ENCODE measurements at regions not wholly inside any gene's neighbourhood (a gene's known extent, or its start where the extent isn't known, plus 50 kb on each side); places are given as distances from the start of the nearest gene placed in this dataset.

DNA sequence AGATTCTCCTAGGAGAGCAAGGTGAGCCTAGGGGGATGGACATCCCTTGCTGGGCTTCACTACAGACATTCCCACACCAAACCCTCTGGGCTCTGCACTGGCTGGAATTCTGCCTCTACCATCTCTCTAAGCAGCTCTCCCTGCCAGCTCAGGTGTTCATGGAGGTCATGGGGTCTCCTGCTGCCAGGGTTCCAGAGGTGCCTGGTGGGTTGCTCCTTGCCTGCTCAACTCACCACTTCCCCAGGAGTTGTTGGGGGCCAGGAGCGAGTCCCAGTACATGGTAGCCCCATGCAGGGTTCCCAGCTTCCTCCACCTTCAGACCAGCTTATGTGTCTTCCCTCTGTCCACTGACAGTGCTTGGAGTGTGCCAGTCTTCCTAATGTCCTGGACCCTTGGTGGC lies 167.8 kb upstream of the PAQR3 start:
- TF ChIP-seq, protein P1, sequence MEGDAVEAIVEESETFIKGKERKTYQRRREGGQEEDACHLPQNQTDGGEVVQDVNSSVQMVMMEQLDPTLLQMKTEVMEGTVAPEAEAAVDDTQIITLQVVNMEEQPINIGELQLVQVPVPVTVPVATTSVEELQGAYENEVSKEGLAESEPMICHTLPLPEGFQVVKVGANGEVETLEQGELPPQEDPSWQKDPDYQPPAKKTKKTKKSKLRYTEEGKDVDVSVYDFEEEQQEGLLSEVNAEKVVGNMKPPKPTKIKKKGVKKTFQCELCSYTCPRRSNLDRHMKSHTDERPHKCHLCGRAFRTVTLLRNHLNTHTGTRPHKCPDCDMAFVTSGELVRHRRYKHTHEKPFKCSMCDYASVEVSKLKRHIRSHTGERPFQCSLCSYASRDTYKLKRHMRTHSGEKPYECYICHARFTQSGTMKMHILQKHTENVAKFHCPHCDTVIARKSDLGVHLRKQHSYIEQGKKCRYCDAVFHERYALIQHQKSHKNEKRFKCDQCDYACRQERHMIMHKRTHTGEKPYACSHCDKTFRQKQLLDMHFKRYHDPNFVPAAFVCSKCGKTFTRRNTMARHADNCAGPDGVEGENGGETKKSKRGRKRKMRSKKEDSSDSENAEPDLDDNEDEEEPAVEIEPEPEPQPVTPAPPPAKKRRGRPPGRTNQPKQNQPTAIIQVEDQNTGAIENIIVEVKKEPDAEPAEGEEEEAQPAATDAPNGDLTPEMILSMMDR (IDR thresholded peaks at IDR 0.05), result no peak
- no peak for TF ChIP-seq POLR2A (IDR thresholded peaks at IDR 0.05)

Data from esophagus squamous epithelium (tissue), 4 donors.